Endothelial cell of umbilical vein (primary cell): ENCODE measurements at regions not wholly inside any gene's neighbourhood (a gene's known extent, or its start where the extent isn't known, plus 50 kb on each side); places are given as distances from the start of the nearest gene placed in this dataset.
"Not testable (repeated sequence)": the region's sequence is repeated elsewhere in the genome, so short reads cannot be mapped to it uniquely, and the experiment has no call there.

Source experiments
- BruUV-seq: library from RNA; stranded (reverse); fragments of 400-500 nt; replicated peaks from 2 replicates; lab custom pipeline; 2021; lab: Mats Ljungman, UMichigan
- CTCF ChIA-PET: fragments of 300-600, 350-600 bp; sonication (Branson Sonifier 250); formaldehyde crosslinking; loops from one replicate; lab custom pipeline; 2021; ENCODE audit warnings: antibody characterized with exemption, inconsistent platforms; lab: Charles Lee
- POLR2A ChIA-PET: fragments of 300-600, 350-600 bp; sonication (Branson Sonifier 250); formaldehyde crosslinking; loops from one replicate; lab custom pipeline; 2021; ENCODE audit warnings: antibody characterized with exemption, inconsistent platforms; lab: Charles Lee
- DNase-seq: peaks from one replicate; pipeline ENCODE4 v3.0.0-alpha.2; 2011; ENCODE audit warnings: low read depth, low spot score
- FAIRE-seq: peaks from 2 replicates; lab custom pipeline; 2011; peaks lifted over from hg19 to GRCh38; lab: Jason Lieb, UNC
- H2AFZ ChIP-seq: 2 replicates; pipeline ENCODE4 v1.6.0; 2012; ENCODE audit warnings: low read depth, low read length, control low read depth, inconsistent platforms
- H3K27ac ChIP-seq: 2 replicates; pipeline ENCODE4 v1.5.1; 2011; ENCODE audit warnings: low read depth, mild to moderate bottlenecking, control low read depth, low read length, moderate library complexity; ENCODE audit not compliant: insufficient read depth
- H3K27me3 ChIP-seq, 2 experiments: 2 replicates each; pipeline versions ENCODE4 v1.6.0 to v1.6.1; 2011; ENCODE audit warnings: low read length in 2 of 2, mixed read lengths in 1 of 2; ENCODE audit not compliant: control insufficient read depth in 2 of 2, insufficient read depth in 2 of 2
- H3K36me3 ChIP-seq, 2 experiments: 2 replicates in 1 of 2; 3 replicates in 1 of 2; pipeline ENCODE4 v1.5.1; 2011; ENCODE audit warnings: low read length in 2 of 2, mild to moderate bottlenecking in 1 of 2, moderate library complexity in 1 of 2; ENCODE audit not compliant: control insufficient read depth in 2 of 2, insufficient read depth in 2 of 2; ENCODE audit errors: extremely low read depth in 1 of 2
- H3K4me1 ChIP-seq: 3 replicates; pipeline ENCODE4 v1.5.1; 2011; ENCODE audit warnings: mild to moderate bottlenecking, low read length; ENCODE audit not compliant: control insufficient read depth, insufficient read depth; ENCODE audit errors: extremely low read depth
- H3K4me2 ChIP-seq: 2 replicates; pipeline ENCODE4 v1.6.1; 2011; ENCODE audit warnings: low read length, control low read depth, mixed read lengths; ENCODE audit not compliant: insufficient read depth
- H3K4me3 ChIP-seq, 3 experiments: fragments of 200-600 bp in 1 of 3; sonication (generic), shearing (Covaris generic) in 1 of 3; replicated peaks in 1 of 3; 2 replicates each; pipeline ENCODE4 v1.5.1; 2011 to 2016; ENCODE audit warnings: control low read depth in 3 of 3, low read length in 3 of 3, mild to moderate bottlenecking in 2 of 3, inconsistent platforms in 1 of 3, low read depth in 1 of 3, moderate library complexity in 1 of 3; ENCODE audit not compliant: insufficient read depth in 1 of 3
- H3K79me2 ChIP-seq: 2 replicates; pipeline ENCODE4 v1.6.0; 2012; ENCODE audit warnings: low read length, inconsistent platforms; ENCODE audit not compliant: control insufficient read depth, insufficient read depth
- H3K9ac ChIP-seq: replicated peaks from 2 replicates; pipeline ENCODE3; 2011; ENCODE audit warnings: low read length, control low read depth; ENCODE audit not compliant: insufficient read depth; ENCODE audit errors: extremely low read depth
- H3K9me1 ChIP-seq: replicated peaks from 3 replicates; pipeline ENCODE4 v1.6.0; 2011; ENCODE audit warnings: mild to moderate bottlenecking, low read length; ENCODE audit not compliant: control insufficient read depth, insufficient read depth; ENCODE audit errors: extremely low read depth
- H3K9me3 ChIP-seq: replicated peaks from 2 replicates; pipeline ENCODE4 v1.5.1; 2012; ENCODE audit warnings: low read length, inconsistent platforms; ENCODE audit not compliant: control insufficient read depth, insufficient read depth
- H4K20me1 ChIP-seq: replicated peaks from 2 replicates; pipeline ENCODE3; 2011; ENCODE audit warnings: mild to moderate bottlenecking, low read length; ENCODE audit not compliant: control insufficient read depth, insufficient read depth; ENCODE audit errors: extremely low read depth
- CTCF ChIP-seq, 2 donors: IDR thresholded peaks; 1 replicate in 1 of 2; 2 replicates in 1 of 2; pipeline ENCODE4 v1.5.1; 2011; ENCODE audit warnings: low read length in 2 of 2, mild to moderate bottlenecking in 2 of 2, moderate library complexity in 2 of 2, control low read depth in 1 of 2, inconsistent platforms in 1 of 2, low read depth in 1 of 2; ENCODE audit not compliant: insufficient read depth in 1 of 2; ENCODE audit errors: extremely low read depth in 1 of 2
- EZH2 ChIP-seq: IDR thresholded peaks from 2 replicates; pipeline ENCODE4 v1.6.1; 2012; ENCODE audit warnings: borderline replicate concordance, low read depth, mild to moderate bottlenecking, moderate library complexity, low read length, inconsistent platforms; ENCODE audit not compliant: severe bottlenecking
- FOS ChIP-seq: IDR thresholded peaks from 2 replicates; pipeline ENCODE4 v1.6.1; 2011; ENCODE audit warnings: mild to moderate bottlenecking, low read length, moderate library complexity, borderline replicate concordance; ENCODE audit not compliant: insufficient read depth
- GATA2 ChIP-seq: IDR thresholded peaks from 2 replicates; pipeline ENCODE4 v1.7.0; 2011; ENCODE audit warnings: low read depth, mild to moderate bottlenecking, moderate library complexity, mixed read lengths, low read length; ENCODE audit not compliant: insufficient read length, insufficient read depth
- MYC ChIP-seq: IDR thresholded peaks from one replicate; pipeline ENCODE4 v1.6.1; 2011; ENCODE audit warnings: mild to moderate bottlenecking, low read depth, low read length
- dilution Hi-C: fragments of 300-500 bp; cut with MboI; formaldehyde crosslinking; loops from one replicate; pipeline ENCODE4 v1.15.0; 2019; ENCODE audit warnings: low sequenced_read_pairs; ENCODE audit not compliant: extremely low pct_ligation_motif_present
- intact Hi-C: fragments of 100-400 bp; cut with micrococcal nuclease; formaldehyde crosslinking; loops from one replicate; pipeline ENCODE4 v1.10.0; 2022

- CTCF ChIA-PET, H4K20me1 ChIP-seq, H3K79me2 ChIP-seq, H3K4me3 ChIP-seq, dilution Hi-C loops, H3K9ac ChIP-seq, H3K9me3 ChIP-seq, H3K36me3 ChIP-seq, intact Hi-C loops, DNase-seq, H2AFZ ChIP-seq, H3K4me1 ChIP-seq, H3K9me1 ChIP-seq, BruUV-seq, H3K4me2 ChIP-seq, H3K27ac ChIP-seq, H3K27me3 ChIP-seq, POLR2A ChIA-PET, FAIRE-seq: not testable (repeated sequence)
These were observed 110.4 kb downstream of the YIPF5 start for GRCh38 chr5:144060091-144060490.

GRCh38 chr5:144060598-144060997 lies 109.9 kb downstream of the YIPF5 start:
- DNase-seq (no peak), FAIRE-seq (no peak)
- dilution Hi-C loops: no loop called here
- no peak overlapping the region for H2AFZ ChIP-seq
- H3K9ac ChIP-seq: no peak overlapping the region
- no peaks in the 10 kb centered on the region for H3K9me1 ChIP-seq
- intact Hi-C loops: no loop called here
- H3K27ac ChIP-seq: no peak overlapping the region
- ChIA-PET CTCF (no interaction called here), POLR2A (no interaction called here)
- no peaks in the 10 kb centered on the region for H3K4me1 ChIP-seq
- no peak overlapping the region for H3K4me3 ChIP-seq
- no peaks in the 10 kb centered on the region for H3K79me2 ChIP-seq
- H3K27me3 ChIP-seq: no peaks in the 10 kb centered on the region
- H3K4me2 ChIP-seq: no peak overlapping the region
- no TSS peak for BruUV-seq
- H3K36me3 ChIP-seq: no peaks in the 10 kb centered on the region
- H4K20me1 ChIP-seq: no peaks in the 10 kb centered on the region
- no peaks in the 10 kb centered on the region for H3K9me3 ChIP-seq
- TF ChIP-seq MYC (no peak), EZH2 (no peak), GATA2 (no peak), CTCF (IDR thresholded peaks at IDR 0.05; ENCODE audit: extremely low read depth in 1 of 2, insufficient read depth in 1 of 2, low read depth in 1 of 2, low read length in 2 of 2) (no peak), FOS (peak; percentile 42)
